T-helper 1 cell treated with Interleukin-12 subunit alpha and Interleukin-12 subunit beta and Interleukin-4 antibody, amounts not matched to agents 30 ng/mL and 1 ng/mL, for 36 hours (primary cell): ENCODE measurements at regions not wholly inside any gene's neighbourhood (a gene's known extent, or its start where the extent isn't known, plus 50 kb on each side); places are given as distances from the start of the nearest gene placed in this dataset.

ENCODE experiments used
- intact Hi-C: fragments of 100-400 bp; cut with micrococcal nuclease; formaldehyde crosslinking; loops from one replicate; pipeline ENCODE4 v1.15.1; 2024

GRCh38 chr3:21142031-21142430 is 609.0 kb downstream of the ZNF385D start:
- intact Hi-C loops = loop anchor here (10.0 kb wide), 1 partner anchor 1197 kb away; the partner anchor contains the start of gene RAB5A

- intact Hi-C loops = loop anchor here (10.0 kb wide), 1 partner anchor 1196 kb away; the partner anchor contains the start of gene RAB5A
These were observed 610.2 kb downstream of the ZNF385D start for GRCh38 chr3:21140785-21141184.

GRCh38 chr3:21138085-21138484 is 612.9 kb downstream of the ZNF385D start:
- intact Hi-C loops = no loop called here

GRCh38 chr3:21132896-21133295 is 618.1 kb downstream of the ZNF385D start:
- intact Hi-C loops = no loop called here

GRCh38 chr3:21120826-21121225 is 630.2 kb downstream of the ZNF385D start:
- intact Hi-C loops = no loop called here

GRCh38 chr3:21117370-21117769 is 633.6 kb downstream of the ZNF385D start:
- intact Hi-C loops = no loop called here

GRCh38 chr3:21109056-21109455 is 642.0 kb downstream of the ZNF385D start:
- intact Hi-C loops = no loop called here

- intact Hi-C loops = no loop called here
These were observed 645.2 kb downstream of the ZNF385D start for GRCh38 chr3:21105784-21106183.

GRCh38 chr3:21100656-21101359 is 650.2 kb downstream of the ZNF385D start:
- intact Hi-C loops = no loop called here

GRCh38 chr3:21094686-21095085 is 656.3 kb downstream of the ZNF385D start:
- intact Hi-C loops = no loop called here

- intact Hi-C loops = no loop called here
These were observed 677.4 kb downstream of the ZNF385D start for GRCh38 chr3:21073561-21073960.

GRCh38 chr3:21067031-21067813 is 683.8 kb downstream of the ZNF385D start:
- intact Hi-C loops = no loop called here

- intact Hi-C loops = no loop called here
These were observed 688.1 kb downstream of the ZNF385D start for GRCh38 chr3:21062831-21063294.

- intact Hi-C loops = no loop called here
These were observed 691.6 kb downstream of the ZNF385D start for GRCh38 chr3:21059404-21059803.

- intact Hi-C loops = no loop called here
These were observed 694.7 kb downstream of the ZNF385D start for GRCh38 chr3:21056293-21056692.

GRCh38 chr3:21055015-21055414 is 696.0 kb downstream of the ZNF385D start:
- intact Hi-C loops = no loop called here

GRCh38 chr3:21054064-21054463 is 696.9 kb downstream of the ZNF385D start:
- intact Hi-C loops = no loop called here

GRCh38 chr3:21049334-21050062 is 701.5 kb downstream of the ZNF385D start:
- intact Hi-C loops = no loop called here

- intact Hi-C loops = no loop called here
These were observed 707.9 kb downstream of the ZNF385D start for GRCh38 chr3:21043139-21043538.

GRCh38 chr3:21042184-21042583 is 708.8 kb downstream of the ZNF385D start:
- intact Hi-C loops = no loop called here

- intact Hi-C loops = no loop called here
These were observed 709.4 kb downstream of the ZNF385D start for GRCh38 chr3:21041621-21042020.

GRCh38 chr3:21036888-21037287 is 714.1 kb downstream of the ZNF385D start:
- intact Hi-C loops = no loop called here
